ENCODE measurements at regions not wholly inside any gene's neighbourhood (a gene's known extent, or its start where the extent isn't known, plus 50 kb on each side); places are given as distances from the start of the nearest gene placed in this dataset.

GRCh38 chr2:120632796-120633646 lies 102.6 kb upstream of the GLI2 start (continued):
- no peak for TF ChIP-seq GTF3A (CRISPR knock-in tag; conservative IDR thresholded peaks at IDR 0.05)
- peak; percentile 69 for TF ChIP-seq PAXIP1 (CRISPR knock-in tag; conservative IDR thresholded peaks at IDR 0.05)
- TF ChIP-seq PAF1 (CRISPR knock-in tag; IDR thresholded peaks at IDR 0.05): no peak
- no peak for TF ChIP-seq ZNF251 (CRISPR knock-in tag; IDR thresholded peaks at IDR 0.05)
- no peak for TF ChIP-seq TARDBP (CRISPR knock-in tag; IDR thresholded peaks at IDR 0.05)
- no peak for TF ChIP-seq RFX3 (CRISPR knock-in tag; IDR thresholded peaks at IDR 0.05)
- 0 out of 2 replicates have a peak, but pooled peaks have one; percentile 43 for TF ChIP-seq SOX5 (CRISPR knock-in tag; IDR thresholded peaks at IDR 0.05; ENCODE audit: borderline replicate concordance)
- peak; percentile 44; the same call in 1 of the 2 replicates for TF ChIP-seq RXRA (CRISPR knock-in tag; IDR thresholded peaks at IDR 0.05)
- TF ChIP-seq SATB2 (CRISPR knock-in tag; IDR thresholded peaks at IDR 0.05): no peak
- no peak for TF ChIP-seq TP53 (CRISPR knock-in tag; conservative IDR thresholded peaks at IDR 0.05)
- peak; percentile 40; the same call in 1 of the 2 replicates for TF ChIP-seq HNF1B (CRISPR knock-in tag; IDR thresholded peaks at IDR 0.05)
- peak; percentile 80 for TF ChIP-seq FOXP4 (CRISPR knock-in tag; IDR thresholded peaks at IDR 0.05)
- no peak for TF ChIP-seq TFE3 (CRISPR knock-in tag; IDR thresholded peaks at IDR 0.05)
- TF ChIP-seq ZNF496 (CRISPR knock-in tag; IDR thresholded peaks at IDR 0.05; ENCODE audit: insufficient replicate concordance): no peak
- TF ChIP-seq ARNT2 (CRISPR knock-in tag; IDR thresholded peaks at IDR 0.05; ENCODE audit: low read depth): no peak
- no peak for TF ChIP-seq KDM5A (IDR thresholded peaks at IDR 0.05; ENCODE audit: borderline replicate concordance, low read length)
- no peak for TF ChIP-seq EED (CRISPR knock-in tag; IDR thresholded peaks at IDR 0.05)
- TF ChIP-seq ZC3H13 (CRISPR knock-in tag; IDR thresholded peaks at IDR 0.05): no peak
- no peak for TF ChIP-seq ZBTB26 (CRISPR knock-in tag; IDR thresholded peaks at IDR 0.05; ENCODE audit: borderline replicate concordance)
- peak; percentile 18; the same call in 1 of the 2 replicates for TF ChIP-seq ZNF788 (CRISPR knock-in tag; IDR thresholded peaks at IDR 0.05; ENCODE audit: borderline replicate concordance)
